Brain microvascular endothelial cell (primary cell): ENCODE measurements at regions not wholly inside any gene's neighbourhood (a gene's known extent, or its start where the extent isn't known, plus 50 kb on each side); places are given as distances from the start of the nearest gene placed in this dataset.
A peak's percentile ranks its signal among the peaks of the same experiment; 100 is the strongest.

ENCODE experiments used
- DNase-seq: peaks from one replicate; pipeline ENCODE4 v3.0.0-alpha.2; 2020
- H3K27ac ChIP-seq: fragments of 250-450 bp; sonication (Bioruptor Pico); 2 replicates; pipeline ENCODE4 v1.5.1; 2020; ENCODE audit warnings: mild to moderate bottlenecking, moderate library complexity
- H3K27me3 ChIP-seq: fragments of 250-450 bp; sonication (Bioruptor Pico); replicated peaks from 2 replicates; pipeline ENCODE4 v1.5.1; 2020; ENCODE audit warnings: mild to moderate bottlenecking
- H3K36me3 ChIP-seq: fragments of 250-450 bp; sonication (Bioruptor Pico); replicated peaks from 2 replicates; pipeline ENCODE4 v1.5.1; 2020; ENCODE audit warnings: mild to moderate bottlenecking
- H3K4me3 ChIP-seq: 2 replicates; pipeline ENCODE4 v1.5.1; 2011; ENCODE audit warnings: low read depth, mild to moderate bottlenecking, control low read depth, low read length, moderate library complexity
- CTCF ChIP-seq: IDR thresholded peaks from 2 replicates; pipeline ENCODE4 v1.5.1; 2011; ENCODE audit warnings: low read depth, mild to moderate bottlenecking, moderate library complexity, low read length, control low read depth, inconsistent platforms; ENCODE audit errors: missing control alignments
- in situ Hi-C: cut with HindIII; loops from 2 replicates; pipeline ENCODE4 v1.10.0; 2017; ENCODE audit warnings: low sequenced_read_pairs, low pct_ligation_motif_present

GRCh38 chr11:91164452-91164822 is 941.6 kb upstream of the CHORDC1 start:
- in situ Hi-C loops, result no loop called here
- no peak for TF ChIP-seq CTCF
- Histone ChIP-seq H3K4me3 (no peak overlapping the region), H3K36me3 (no peaks in the 10 kb centered on the region), H3K27ac (peak overlapping the region; percentile 81), H3K27me3 (no peaks in the 10 kb centered on the region)
- DNase-seq, result peak; percentile 2

- no peaks in the 10 kb centered on the region for H3K27me3 ChIP-seq
- in situ Hi-C loops, result no loop called here
- DNase-seq, result peak; percentile 74
Measured at GRCh38 chr11:91163619-91164451, 941.0 kb upstream of the CHORDC1 start.

GRCh38 chr11:91160661-91161060 is 937.8 kb upstream of the CHORDC1 start:
- H3K4me3 ChIP-seq, result no peak overlapping the region
- H3K27me3 ChIP-seq, result no peaks in the 10 kb centered on the region
- no peak for DNase-seq
- in situ Hi-C loops, result no loop called here
- H3K36me3 ChIP-seq, result no peaks in the 10 kb centered on the region
- no peak for TF ChIP-seq CTCF
- no peak overlapping the region for H3K27ac ChIP-seq

More at GRCh38 chr11:91163619-91164451, 941.0 kb upstream of the CHORDC1 start:
- Histone ChIP-seq H3K36me3 (no peaks in the 10 kb centered on the region), H3K4me3 (no peak overlapping the region), H3K27ac (peak overlapping the region; percentile 81)
- TF ChIP-seq CTCF, result no peak

GRCh38 chr11:91158891-91159537 is 936.2 kb upstream of the CHORDC1 start:
- in situ Hi-C loops, result no loop called here
- Histone ChIP-seq H3K27ac (no peak overlapping the region), H3K36me3 (no peaks in the 10 kb centered on the region), H3K27me3 (no peaks in the 10 kb centered on the region), H3K4me3 (no peak overlapping the region)
- TF ChIP-seq CTCF, result no peak
- no peak for DNase-seq

- Histone ChIP-seq H3K27me3 (no peaks in the 10 kb centered on the region), H3K27ac (no peak overlapping the region), H3K4me3 (no peak overlapping the region), H3K36me3 (no peaks in the 10 kb centered on the region)
- no peak for DNase-seq
- no peak for TF ChIP-seq CTCF
- in situ Hi-C loops, result no loop called here
Measured at GRCh38 chr11:91158297-91158696, 935.4 kb upstream of the CHORDC1 start.

GRCh38 chr11:91156041-91156440 is 933.2 kb upstream of the CHORDC1 start:
- no peak overlapping the region for H3K4me3 ChIP-seq
- TF ChIP-seq CTCF, result no peak
- DNase-seq, result no peak
- H3K27ac ChIP-seq, result no peak overlapping the region
- in situ Hi-C loops, result no loop called here
- no peaks in the 10 kb centered on the region for H3K27me3 ChIP-seq
- no peaks in the 10 kb centered on the region for H3K36me3 ChIP-seq
